ENCODE measurements at regions not wholly inside any gene's neighbourhood (a gene's known extent, or its start where the extent isn't known, plus 50 kb on each side); places are given as distances from the start of the nearest gene placed in this dataset.

DNA sequence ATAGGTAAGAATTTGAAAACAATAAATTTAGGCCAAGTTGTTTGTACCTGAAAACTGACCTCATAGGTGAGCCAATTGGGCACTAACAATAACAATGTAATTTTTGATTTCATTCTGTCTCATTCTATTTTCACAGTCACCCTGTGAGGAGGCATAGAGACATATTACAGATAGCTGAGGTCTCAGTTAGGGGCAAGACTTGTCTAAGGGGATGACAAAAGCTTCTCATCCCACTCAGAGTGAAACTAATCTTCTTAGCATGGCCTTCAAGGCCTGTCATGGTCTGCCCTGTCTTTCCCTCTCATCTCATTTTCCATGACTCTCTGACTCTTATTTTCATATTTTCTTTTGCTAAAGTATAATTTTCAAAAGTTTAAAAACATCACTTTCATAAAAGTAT lies 562.0 kb upstream of the TNP1 start:
- H3K27me3 ChIP-seq (ENCODE audit: insufficient read depth, low read depth, severe bottlenecking), result no peaks in the 10 kb centered on the region
- H3K27ac ChIP-seq, result no peak overlapping the region
- H3K4me3 ChIP-seq (ENCODE audit: low read depth, low read length), result no peak overlapping the region
- no peaks in the 10 kb centered on the region for H3K9me3 ChIP-seq (ENCODE audit: severe bottlenecking)
- no peak for DNase-seq
- no peaks in the 10 kb centered on the region for H3K36me3 ChIP-seq
- TF ChIP-seq CTCF (IDR thresholded peaks at IDR 0.05; ENCODE audit: low read depth, low read length), result no peak

DNA sequence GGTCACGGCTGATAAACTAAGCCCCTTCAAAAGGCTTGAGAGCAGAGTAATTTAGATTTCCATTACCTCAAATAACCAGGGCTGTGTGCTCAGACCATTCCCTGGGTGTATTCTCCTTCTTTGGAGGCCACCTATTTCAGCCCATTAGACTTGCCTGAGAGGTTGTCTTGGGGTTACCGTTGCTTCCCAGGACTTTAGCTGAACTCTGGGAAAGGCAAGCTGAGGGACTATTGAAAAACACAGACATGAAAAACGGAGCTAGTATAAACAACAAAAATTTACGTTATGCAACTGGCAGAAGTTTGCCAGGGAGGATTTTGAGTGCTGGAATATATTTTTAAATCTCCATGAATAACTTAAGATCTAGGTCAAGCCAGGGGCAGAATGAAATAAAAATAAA lies 561.0 kb upstream of the TNP1 start:
- DNase-seq, result no peak
- H3K36me3 ChIP-seq, result no peaks in the 10 kb centered on the region
- H3K9me3 ChIP-seq (ENCODE audit: severe bottlenecking), result no peaks in the 10 kb centered on the region
- H3K4me3 ChIP-seq (ENCODE audit: low read depth, low read length), result no peak overlapping the region
- TF ChIP-seq CTCF (IDR thresholded peaks at IDR 0.05; ENCODE audit: low read depth, low read length), result no peak
- H3K27ac ChIP-seq, result no peak overlapping the region
- no peaks in the 10 kb centered on the region for H3K27me3 ChIP-seq (ENCODE audit: insufficient read depth, low read depth, severe bottlenecking)

DNA sequence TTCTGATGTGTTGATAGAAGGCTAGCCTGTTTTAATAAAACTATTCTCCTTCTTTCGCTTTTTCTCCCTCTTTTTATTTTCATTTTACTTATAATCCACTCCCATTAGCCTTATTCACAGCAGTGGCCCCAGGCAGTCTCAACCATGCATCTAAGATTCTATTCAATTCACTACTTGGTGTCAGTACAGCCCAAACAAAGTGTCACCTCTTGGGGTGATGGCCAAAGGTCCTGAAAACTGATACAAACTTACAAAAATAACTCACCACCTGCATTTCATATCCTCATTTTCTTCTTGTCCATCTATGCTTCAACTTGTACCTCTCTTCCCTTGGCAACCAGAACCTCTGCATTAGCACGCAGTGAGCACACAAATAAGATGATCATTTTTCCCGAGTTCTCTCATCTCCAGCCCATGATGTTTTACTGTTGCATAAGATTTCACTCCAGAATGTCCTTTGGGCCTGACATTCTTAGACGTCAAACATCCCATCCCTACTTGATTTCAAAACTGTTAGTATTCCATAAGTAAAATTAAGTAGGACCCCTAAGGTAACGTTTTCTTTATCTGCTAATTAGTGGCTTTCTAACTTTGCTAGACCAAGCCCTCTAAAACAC lies 559.3 kb upstream of the TNP1 start:
- Histone ChIP-seq H3K9me3 (ENCODE audit: severe bottlenecking) (no peaks in the 10 kb centered on the region), H3K27me3 (ENCODE audit: insufficient read depth, low read depth, severe bottlenecking) (no peaks in the 10 kb centered on the region), H3K27ac (no peak overlapping the region), H3K4me3 (ENCODE audit: low read depth, low read length) (no peak overlapping the region), H3K36me3 (no peaks in the 10 kb centered on the region)
- DNase-seq, result no peak
- TF ChIP-seq CTCF (IDR thresholded peaks at IDR 0.05; ENCODE audit: low read depth, low read length), result no peak

DNA sequence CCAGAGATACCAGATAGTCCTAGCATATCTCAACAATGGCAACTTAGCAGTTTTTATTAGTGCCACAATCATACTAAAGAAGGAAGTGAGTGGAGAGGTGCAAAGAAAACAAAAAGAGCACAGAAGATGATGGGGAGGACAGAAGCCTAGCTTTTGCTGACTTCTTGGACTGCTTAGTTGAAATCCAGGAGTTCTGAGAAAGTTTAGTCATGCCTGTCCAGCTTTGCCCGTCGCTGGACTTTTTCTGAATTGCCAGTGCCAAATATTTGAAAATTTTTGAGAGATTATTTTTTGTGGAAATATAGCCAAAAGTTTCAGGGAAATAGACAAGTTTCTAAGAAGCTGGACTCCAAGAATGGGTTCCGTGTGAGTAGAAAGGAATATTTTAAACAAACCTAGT lies 558.7 kb upstream of the TNP1 start:
- Histone ChIP-seq H3K27ac (no peak overlapping the region), H3K4me3 (ENCODE audit: low read depth, low read length) (no peak overlapping the region), H3K9me3 (ENCODE audit: severe bottlenecking) (no peaks in the 10 kb centered on the region), H3K36me3 (no peaks in the 10 kb centered on the region), H3K27me3 (ENCODE audit: insufficient read depth, low read depth, severe bottlenecking) (no peaks in the 10 kb centered on the region)
- DNase-seq, result no peak
- TF ChIP-seq CTCF (IDR thresholded peaks at IDR 0.05; ENCODE audit: low read depth, low read length), result no peak

GRCh38 chr2:217418090-217418489 lies 558.2 kb upstream of the TNP1 start:
- Histone ChIP-seq H3K27me3 (ENCODE audit: insufficient read depth, low read depth, severe bottlenecking) (no peaks in the 10 kb centered on the region), H3K9me3 (ENCODE audit: severe bottlenecking) (no peaks in the 10 kb centered on the region), H3K27ac (no peak overlapping the region), H3K36me3 (no peaks in the 10 kb centered on the region), H3K4me3 (ENCODE audit: low read depth, low read length) (no peak overlapping the region)
- TF ChIP-seq CTCF (IDR thresholded peaks at IDR 0.05; ENCODE audit: low read depth, low read length), result no peak
- no peak for DNase-seq

GRCh38 chr2:217417536-217417935 lies 557.7 kb upstream of the TNP1 start:
- no peak for TF ChIP-seq CTCF (IDR thresholded peaks at IDR 0.05; ENCODE audit: low read depth, low read length)
- H3K36me3 ChIP-seq, result no peaks in the 10 kb centered on the region
- no peak overlapping the region for H3K27ac ChIP-seq
- no peak overlapping the region for H3K4me3 ChIP-seq (ENCODE audit: low read depth, low read length)
- H3K9me3 ChIP-seq (ENCODE audit: severe bottlenecking), result no peaks in the 10 kb centered on the region
- no peaks in the 10 kb centered on the region for H3K27me3 ChIP-seq (ENCODE audit: insufficient read depth, low read depth, severe bottlenecking)
- DNase-seq, result no peak

All from WERI-Rb-1 (cell line).